Spleen (tissue), 11 donors: ENCODE measurements at regions not wholly inside any gene's neighbourhood (a gene's known extent, or its start where the extent isn't known, plus 50 kb on each side); places are given as distances from the start of the nearest gene placed in this dataset.
A peak's percentile ranks its signal among the peaks of the same experiment; 100 is the strongest.

Source experiments
- DNase-seq: peaks from one replicate; pipeline ENCODE4 v3.0.0-alpha.2; 2020
- H3K27ac ChIP-seq, 8 donors: fragments of 200-600 bp; sonication (generic) in 7 of 8; 1 replicate in 4 of 8; 2 replicates in 4 of 8; pipeline versions ENCODE4 v1.5.0 to v1.8.0; 2016 to 2021; ENCODE audit warnings: inconsistent platforms in 4 of 8, mild to moderate bottlenecking in 4 of 8, moderate library complexity in 1 of 8
- H3K27me3 ChIP-seq, 7 donors: fragments of 200-600 bp; sonication (generic) in 6 of 7; replicated peaks in 1 of 7; 1 replicate in 4 of 7; 2 replicates in 3 of 7; pipeline versions ENCODE4 v1.5.0 to v1.8.0; 2016 to 2021; ENCODE audit warnings: inconsistent platforms in 3 of 7, mild to moderate bottlenecking in 1 of 7
- H3K36me3 ChIP-seq, 6 donors: fragments of 200-600 bp; sonication (generic) in 5 of 6; 1 replicate in 4 of 6; 2 replicates in 2 of 6; pipeline versions ENCODE4 v1.5.0 to v1.8.0; 2016 to 2021; ENCODE audit warnings: inconsistent platforms in 2 of 6
- H3K4me1 ChIP-seq, 6 donors: fragments of 200-600 bp; sonication (generic) in 5 of 6; 1 replicate in 3 of 6; 2 replicates in 3 of 6; pipeline versions ENCODE4 v1.5.0 to v1.8.0; 2016 to 2021; ENCODE audit warnings: inconsistent platforms in 3 of 6
- H3K4me3 ChIP-seq, 8 donors: fragments of 200-600 bp; sonication (generic) in 7 of 8; 1 replicate in 4 of 8; 2 replicates in 4 of 8; pipeline versions ENCODE4 v1.5.0 to v1.8.0; 2016 to 2021; ENCODE audit warnings: inconsistent platforms in 4 of 8, mild to moderate bottlenecking in 4 of 8, moderate library complexity in 2 of 8
- H3K9me3 ChIP-seq, 8 donors: fragments of 200-600 bp; sonication (generic) in 7 of 8; 1 replicate in 4 of 8; 2 replicates in 4 of 8; pipeline versions ENCODE4 v1.5.0 to v1.8.0; 2016 to 2021; ENCODE audit warnings: inconsistent platforms in 4 of 8
- CTCF ChIP-seq, 11 experiments: fragments of 200-600 bp in 7 of 11; fragments of 450-650 bp in 4 of 11; sonication (generic) in 4 of 11; IDR thresholded peaks in 8 of 11; conservative IDR thresholded peaks in 3 of 11; 1 replicate in 7 of 11; 2 replicates in 4 of 11; pipeline versions ENCODE4 v1.4.0 to v1.8.0; 2016 to 2021; ENCODE audit warnings: antibody characterized with exemption in 11 of 11, inconsistent platforms in 4 of 11, mild to moderate bottlenecking in 1 of 11
- POLR2A ChIP-seq, 3 donors: fragments of 450-650 bp; IDR thresholded peaks; one replicate each; pipeline ENCODE4 v1.5.1; 2017; ENCODE audit warnings: antibody characterized with exemption in 3 of 3, mild to moderate bottlenecking in 1 of 3
- POLR2AphosphoS5 ChIP-seq, 3 donors: sonication (generic); formaldehyde crosslinking; IDR thresholded peaks; one replicate each; pipeline ENCODE4 v1.5.1; 2017; ENCODE audit warnings: antibody characterized with exemption in 3 of 3
- whole genome bisulfite sequencing, 5 donors: extraction: QIAGEN DNeasy Blood & Tissue Kit in 3 of 5; methylation state at CpG; one replicate each; pipeline versions ENCODE4 v1.1.5 to v1.1.7; 2013 to 2018; 5-methylcytosine and 5-hydroxymethylcytosine counted together
- intact Hi-C: fragments of 100-400 bp; cut with DNase I; formaldehyde crosslinking; loops from one replicate; pipeline ENCODE4 v1.15.0; 2023; ENCODE audit warnings: low total_unique reads
- donor health status: healthy with polysubstance abuse.
- donor health status: DM: no; HTN: no; CAD: no; lungs with moderate emphysema.
- donor health status: DM: no; HTN: no; CAD: no.
- donor health status: Bipolar disorder and iron deficiency.
- donor health status: healthy.
- donor health status: DM: no; HTN: no; CAD: no.
- donor health status: DM: yes; HTN: yes; CAD: no.

GRCh38 chr20:50309764-50310672 is 119.4 kb downstream of the CEBPB start:
- Histone ChIP-seq H3K9me3 (no peaks in the 10 kb centered on the region), H3K4me1 (peaks cover 0 to 65% (median 28%) of the 10 kb centered on the region in 6 donors), H3K27me3 (peaks cover 0 to 17% (median 0%) of the 10 kb centered on the region in 7 donors), H3K36me3 (no peaks in the 10 kb centered on the region), H3K4me3 (no peak overlapping the region), H3K27ac (peak overlapping the region in 6 of 8 donors; percentile 58 to 89 (median 83))
- WGBS, 5 donors, result 86 to 94% (median 86%) methylated on average over 20 of the region's 20 CpGs
- peak; percentile 72 for DNase-seq
- TF ChIP-seq POLR2A (IDR thresholded peaks at IDR 0.05), result no peak
- no peak for TF ChIP-seq CTCF (IDR thresholded peaks at IDR 0.05 in 8 of 11, conservative IDR thresholded peaks at IDR 0.05 in 3 of 11)
- no peak for TF ChIP-seq POLR2AphosphoS5 (IDR thresholded peaks at IDR 0.05)
- intact Hi-C loops, result no loop called here

GRCh38 chr20:50310673-50311051 is 120.0 kb downstream of the CEBPB start:
- peaks cover 0 to 58% (median 25%) of the 10 kb centered on the region in 6 donors for H3K4me1 ChIP-seq

GRCh38 chr20:50311308-50312001 is 120.8 kb downstream of the CEBPB start:
- Histone ChIP-seq H3K27me3 (peaks cover 0 to 17% (median 0%) of the 10 kb centered on the region in 7 donors), H3K9me3 (no peaks in the 10 kb centered on the region), H3K4me3 (no peak overlapping the region), H3K27ac (peak overlapping the region in 6 of 8 donors; percentile 7 to 89 (median 83)), H3K4me1 (peaks cover 0 to 51% (median 23%) of the 10 kb centered on the region in 6 donors), H3K36me3 (no peaks in the 10 kb centered on the region)
- TF ChIP-seq POLR2A (IDR thresholded peaks at IDR 0.05) (no peak), POLR2AphosphoS5 (IDR thresholded peaks at IDR 0.05) (no peak), CTCF (IDR thresholded peaks at IDR 0.05 in 8 of 11, conservative IDR thresholded peaks at IDR 0.05 in 3 of 11) (no peak)
- intact Hi-C loops, result no loop called here
- peak; percentile 54 for DNase-seq
- WGBS, 5 donors, result 75 to 93% (median 85%) methylated on average over 12 of the region's 12 CpGs

More at GRCh38 chr20:50310673-50311051, 120.0 kb downstream of the CEBPB start:
- DNase-seq, result peak; percentile 66
- no peak for TF ChIP-seq POLR2AphosphoS5 (IDR thresholded peaks at IDR 0.05)
- TF ChIP-seq POLR2A (IDR thresholded peaks at IDR 0.05), result no peak
- TF ChIP-seq CTCF (IDR thresholded peaks at IDR 0.05 in 8 of 11, conservative IDR thresholded peaks at IDR 0.05 in 3 of 11), result no peak
- intact Hi-C loops, result no loop called here
- no peak overlapping the region for H3K4me3 ChIP-seq
- peak overlapping the region in 5 of 8 donors; percentile 7 to 89 (median 83) for H3K27ac ChIP-seq
- no peaks in the 10 kb centered on the region for H3K9me3 ChIP-seq
- no peaks in the 10 kb centered on the region for H3K36me3 ChIP-seq
- H3K27me3 ChIP-seq, result peaks cover 0 to 17% (median 0%) of the 10 kb centered on the region in 7 donors
- 65 to 85% (median 71%) methylated on average over 10 of the region's 10 CpGs for WGBS, 5 donors
